ENCODE measurements at regions not wholly inside any gene's neighbourhood (a gene's known extent, or its start where the extent isn't known, plus 50 kb on each side); places are given as distances from the start of the nearest gene placed in this dataset.

DNA sequence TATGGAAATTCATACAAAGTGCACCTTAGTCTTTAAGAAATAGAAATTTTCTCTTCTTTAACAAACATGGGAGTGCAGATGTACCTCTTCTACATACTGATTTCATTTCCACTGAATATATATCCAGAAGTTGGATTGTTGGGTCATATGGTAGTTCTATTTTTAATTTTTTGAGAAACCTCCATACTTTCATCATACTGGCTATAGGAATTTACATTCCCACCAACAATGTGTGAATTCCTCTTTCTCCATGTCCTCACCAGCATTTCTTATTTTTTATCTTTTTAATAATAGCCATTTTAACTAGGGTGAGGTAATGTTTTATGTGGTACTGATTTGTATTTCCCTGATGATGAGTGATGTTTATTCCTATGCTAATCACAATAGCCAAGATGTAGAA lies 87.5 kb downstream of the RGS2 start:
- in situ Hi-C loops (cut with MboI): no loop called here
- H3K79me2 ChIP-seq (ENCODE audit: insufficient read depth): no peaks in the 10 kb centered on the region
- H3K9me3 ChIP-seq (ENCODE audit: low read depth): no peaks in the 10 kb centered on the region
- no peak overlapping the region for H3K9ac ChIP-seq
- H3K27ac ChIP-seq: no peak overlapping the region
- no peaks in the 10 kb centered on the region; the same call in 1 of the 2 replicates for H3K27me3 ChIP-seq (replicated peaks; ENCODE audit: insufficient read depth)
- no peak overlapping the region for H3K4me3 ChIP-seq
- no peak overlapping the region for H3K4me2 ChIP-seq (ENCODE audit: unreplicated experiment)
- H4K20me1 ChIP-seq (ENCODE audit: insufficient read depth): no peaks in the 10 kb centered on the region
- H3F3A ChIP-seq (ENCODE audit: insufficient read depth): no peaks in the 10 kb centered on the region
- no peak for DNase-seq
- H3K9me2 ChIP-seq (ENCODE audit: insufficient read depth): no peaks in the 10 kb centered on the region; the same call in 1 of the 2 replicates
- H3K4me1 ChIP-seq (ENCODE audit: insufficient read depth): no peaks in the 10 kb centered on the region
- H3K36me3 ChIP-seq (ENCODE audit: low read depth): no peaks in the 10 kb centered on the region
- TF ChIP-seq EZH2 (IDR thresholded peaks at IDR 0.05; ENCODE audit: insufficient read depth, poor library complexity, severe bottlenecking): no peak
- no peak overlapping the region for H2AFZ ChIP-seq

DNA sequence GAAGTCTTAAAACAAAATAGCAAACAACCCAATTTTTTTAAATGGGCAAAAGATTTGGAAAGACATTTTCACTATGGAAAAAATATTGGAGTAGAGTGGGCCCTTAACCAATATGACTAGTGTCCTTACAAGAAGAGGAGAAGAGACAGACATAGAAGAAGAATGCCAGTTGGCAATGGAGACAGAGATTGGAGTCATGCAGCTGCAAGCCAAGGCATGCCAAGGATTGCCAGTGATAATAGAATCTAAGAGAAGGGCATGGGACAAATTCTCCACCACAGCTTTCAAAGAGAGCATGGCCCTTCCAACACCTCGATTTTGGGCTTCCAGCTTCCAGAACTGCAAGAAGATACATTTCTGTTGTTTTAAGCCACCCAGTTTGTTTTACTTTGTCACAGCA lies 92.7 kb downstream of the RGS2 start:
- Histone ChIP-seq H3K4me1 (ENCODE audit: insufficient read depth) (peaks cover 11% of the 10 kb centered on the region), H2AFZ (no peak overlapping the region), H3F3A (ENCODE audit: insufficient read depth) (no peaks in the 10 kb centered on the region), H3K4me3 (no peak overlapping the region), H3K27me3 (replicated peaks; ENCODE audit: insufficient read depth) (no peaks in the 10 kb centered on the region), H3K9me2 (ENCODE audit: insufficient read depth) (no peaks in the 10 kb centered on the region; the same call in 1 of the 2 replicates), H3K9me3 (ENCODE audit: low read depth) (no peaks in the 10 kb centered on the region), H3K27ac (no peak overlapping the region), H3K4me2 (ENCODE audit: unreplicated experiment) (no peak overlapping the region), H3K79me2 (ENCODE audit: insufficient read depth) (no peaks in the 10 kb centered on the region), H3K9ac (no peak overlapping the region), H3K36me3 (ENCODE audit: low read depth) (no peaks in the 10 kb centered on the region), H4K20me1 (ENCODE audit: insufficient read depth) (no peaks in the 10 kb centered on the region)
- WGBS, 2 experiments (ENCODE audit: low coverage in 1 of 2, low lambda C conversion rate in 2 of 2, missing lambda C conversion rate in 2 of 2): 17 to 21% methylated on average over 1 of the region's 1 CpG
- peak; percentile 12 for DNase-seq
- no peak for TF ChIP-seq EZH2 (IDR thresholded peaks at IDR 0.05; ENCODE audit: insufficient read depth, poor library complexity, severe bottlenecking)
- TF ChIP-seq EZH2phosphoT487 (IDR thresholded peaks at IDR 0.05; ENCODE audit: insufficient read depth, low read depth): no peak
- in situ Hi-C loops (cut with MboI): no loop called here

DNA sequence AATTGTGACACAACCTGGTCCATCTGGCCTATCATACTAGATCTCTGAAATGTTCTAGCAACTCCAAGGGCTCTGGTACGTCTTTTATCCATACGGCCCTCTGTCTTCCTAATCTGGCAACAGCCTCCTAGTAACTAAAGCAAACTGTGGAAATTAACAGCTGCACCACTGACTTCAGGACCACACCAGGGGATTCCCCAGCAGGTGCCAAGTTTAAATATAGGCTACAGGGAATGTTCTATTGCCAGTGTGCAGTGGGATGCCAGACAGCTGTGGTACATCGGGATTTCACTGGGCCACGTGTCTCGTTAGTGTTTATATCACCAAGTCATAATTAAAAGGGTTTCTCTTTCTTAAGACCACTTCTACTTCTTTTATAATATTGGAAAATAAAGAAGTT lies 94.3 kb downstream of the RGS2 start:
- Histone ChIP-seq H3K4me1 (ENCODE audit: insufficient read depth) (peaks cover 11% of the 10 kb centered on the region), H3K27ac (no peak overlapping the region), H4K20me1 (ENCODE audit: insufficient read depth) (no peaks in the 10 kb centered on the region), H3K36me3 (ENCODE audit: low read depth) (no peaks in the 10 kb centered on the region), H3K9me2 (ENCODE audit: insufficient read depth) (no peaks in the 10 kb centered on the region; the same call in 1 of the 2 replicates), H3K4me3 (no peak overlapping the region), H3K79me2 (ENCODE audit: insufficient read depth) (no peaks in the 10 kb centered on the region), H2AFZ (no peak overlapping the region), H3K4me2 (ENCODE audit: unreplicated experiment) (no peak overlapping the region), H3K9ac (no peak overlapping the region), H3K27me3 (replicated peaks; ENCODE audit: insufficient read depth) (no peaks in the 10 kb centered on the region), H3F3A (ENCODE audit: insufficient read depth) (peaks cover 7% of the 10 kb centered on the region; the same call in 1 of the 2 replicates), H3K9me3 (ENCODE audit: low read depth) (no peaks in the 10 kb centered on the region)
- TF ChIP-seq EZH2 (IDR thresholded peaks at IDR 0.05; ENCODE audit: insufficient read depth, poor library complexity, severe bottlenecking) (no peak), EZH2phosphoT487 (IDR thresholded peaks at IDR 0.05; ENCODE audit: insufficient read depth, low read depth) (no peak)
- WGBS, 2 experiments (ENCODE audit: low coverage in 1 of 2, low lambda C conversion rate in 2 of 2, missing lambda C conversion rate in 2 of 2): 70 to 77% methylated on average over 5 of the region's 5 CpGs
- no peak for DNase-seq
- in situ Hi-C loops (cut with MboI): no loop called here

DNA sequence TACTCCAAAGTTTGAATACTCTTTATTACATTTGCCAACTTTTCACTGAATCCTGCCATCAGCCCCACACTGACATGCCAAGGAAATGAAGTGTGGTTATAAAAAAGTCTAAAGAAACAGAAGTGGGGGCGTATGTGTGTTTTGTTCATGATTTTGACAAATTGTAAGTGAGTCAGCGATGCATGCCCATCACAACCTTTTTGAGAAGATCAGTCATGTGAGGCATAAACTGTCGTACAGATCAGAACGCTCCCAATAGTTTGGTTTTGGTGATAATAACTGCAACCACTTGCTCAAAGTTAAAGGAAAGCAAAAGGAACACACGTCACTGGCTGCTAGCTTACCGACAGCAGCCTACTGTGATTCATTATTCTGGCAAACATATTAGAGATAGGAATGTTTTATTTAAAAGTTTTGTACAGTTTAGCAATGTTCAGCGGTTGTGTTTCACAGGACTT lies 95.6 kb downstream of the RGS2 start:
- TF ChIP-seq EZH2 (IDR thresholded peaks at IDR 0.05; ENCODE audit: insufficient read depth, poor library complexity, severe bottlenecking): no peak
- no peak for TF ChIP-seq EZH2phosphoT487 (IDR thresholded peaks at IDR 0.05; ENCODE audit: insufficient read depth, low read depth)
- Histone ChIP-seq H3K27me3 (replicated peaks; ENCODE audit: insufficient read depth) (no peaks in the 10 kb centered on the region), H3K4me3 (peak overlapping the region; percentile 57), H3K79me2 (ENCODE audit: insufficient read depth) (no peaks in the 10 kb centered on the region), H3K4me1 (ENCODE audit: insufficient read depth) (peaks cover 11% of the 10 kb centered on the region), H3K36me3 (ENCODE audit: low read depth) (no peaks in the 10 kb centered on the region), H3K4me2 (ENCODE audit: unreplicated experiment) (peak overlapping the region; percentile 69), H3K9ac (no peak overlapping the region), H3K27ac (peak overlapping the region; percentile 35), H3K9me2 (ENCODE audit: insufficient read depth) (no peaks in the 10 kb centered on the region), H4K20me1 (ENCODE audit: insufficient read depth) (no peaks in the 10 kb centered on the region), H3K9me3 (ENCODE audit: low read depth) (no peaks in the 10 kb centered on the region), H2AFZ (peak overlapping the region; percentile 51; the same call in 1 of the 2 replicates), H3F3A (ENCODE audit: insufficient read depth) (peaks cover 7% of the 10 kb centered on the region; the same call in 1 of the 2 replicates)
- WGBS, 2 experiments (ENCODE audit: low coverage in 1 of 2, low lambda C conversion rate in 2 of 2, missing lambda C conversion rate in 2 of 2): 33 to 39% methylated on average over 7 of the region's 7 CpGs
- DNase-seq: peak; percentile 81
- in situ Hi-C loops (cut with MboI): no loop called here

DNA sequence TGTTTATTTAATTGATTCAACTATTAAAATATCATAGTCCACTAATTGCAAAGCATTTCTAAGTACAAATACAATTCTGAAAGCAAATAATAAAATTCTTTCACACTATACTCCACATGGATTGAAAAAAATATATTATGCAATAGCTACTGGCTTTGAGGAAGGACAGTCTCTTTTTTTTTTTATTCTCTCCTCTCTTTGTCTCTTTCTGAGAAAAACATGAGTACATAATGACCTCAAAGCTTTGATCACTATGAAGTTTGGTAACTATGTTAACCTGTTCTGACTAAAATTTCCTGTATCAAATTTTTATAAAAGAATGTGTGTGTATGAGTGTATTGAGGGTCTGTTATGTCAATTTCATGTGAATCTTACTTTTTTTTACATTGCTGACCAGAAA lies 96.2 kb downstream of the RGS2 start:
- Histone ChIP-seq H3K27ac (peak overlapping the region; percentile 35; the same call in 1 of the 2 replicates), H3K9me3 (ENCODE audit: low read depth) (no peaks in the 10 kb centered on the region), H3K36me3 (ENCODE audit: low read depth) (no peaks in the 10 kb centered on the region), H3K9ac (peak overlapping the region; percentile 43; the same call in 1 of the 2 replicates), H2AFZ (no peak overlapping the region), H3K9me2 (ENCODE audit: insufficient read depth) (no peaks in the 10 kb centered on the region), H3K4me2 (ENCODE audit: unreplicated experiment) (peak overlapping the region; percentile 69), H3F3A (ENCODE audit: insufficient read depth) (peaks cover 7% of the 10 kb centered on the region; the same call in 1 of the 2 replicates), H4K20me1 (ENCODE audit: insufficient read depth) (no peaks in the 10 kb centered on the region), H3K4me3 (no peak overlapping the region; the same call in 1 of the 2 replicates), H3K4me1 (ENCODE audit: insufficient read depth) (peaks cover 11% of the 10 kb centered on the region), H3K27me3 (replicated peaks; ENCODE audit: insufficient read depth) (no peaks in the 10 kb centered on the region), H3K79me2 (ENCODE audit: insufficient read depth) (no peaks in the 10 kb centered on the region)
- DNase-seq: no peak
- no peak for TF ChIP-seq EZH2phosphoT487 (IDR thresholded peaks at IDR 0.05; ENCODE audit: insufficient read depth, low read depth)
- TF ChIP-seq EZH2 (IDR thresholded peaks at IDR 0.05; ENCODE audit: insufficient read depth, poor library complexity, severe bottlenecking): no peak
- in situ Hi-C loops (cut with MboI): no loop called here

Measured in GM23248 (cell line).